ENCODE measurements at regions not wholly inside any gene's neighbourhood (a gene's known extent, or its start where the extent isn't known, plus 50 kb on each side); places are given as distances from the start of the nearest gene placed in this dataset.

GRCh38 chr1:98018074-98018473 lies 97.2 kb upstream of the DPYD start:
- DNase-seq: no peak

- DNase-seq: no peak
Observed at GRCh38 chr1:98017184-98017583, 96.3 kb upstream of the DPYD start.

DNA sequence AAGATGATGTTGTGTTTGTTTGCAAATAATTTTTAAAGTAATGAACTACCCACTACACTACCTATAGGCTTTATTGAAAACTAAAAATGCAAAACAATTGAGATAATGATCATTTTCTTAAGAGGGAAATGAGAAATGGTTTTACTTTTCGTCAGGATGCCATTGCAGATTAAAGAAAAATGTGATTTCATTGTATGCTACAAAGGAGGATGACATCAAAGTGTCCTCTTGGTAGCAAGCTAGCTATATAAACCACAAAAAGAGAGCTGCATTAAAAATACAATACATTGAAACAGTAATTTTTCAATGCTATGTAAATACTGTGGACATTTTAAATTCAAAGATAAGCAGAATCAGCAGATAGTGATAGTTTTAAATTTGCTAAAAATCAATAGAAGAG lies 87.5 kb upstream of the DPYD start:
- DNase-seq: no peak

- DNase-seq: no peak
Observed at GRCh38 chr1:98005326-98006010, 84.6 kb upstream of the DPYD start.

DNA sequence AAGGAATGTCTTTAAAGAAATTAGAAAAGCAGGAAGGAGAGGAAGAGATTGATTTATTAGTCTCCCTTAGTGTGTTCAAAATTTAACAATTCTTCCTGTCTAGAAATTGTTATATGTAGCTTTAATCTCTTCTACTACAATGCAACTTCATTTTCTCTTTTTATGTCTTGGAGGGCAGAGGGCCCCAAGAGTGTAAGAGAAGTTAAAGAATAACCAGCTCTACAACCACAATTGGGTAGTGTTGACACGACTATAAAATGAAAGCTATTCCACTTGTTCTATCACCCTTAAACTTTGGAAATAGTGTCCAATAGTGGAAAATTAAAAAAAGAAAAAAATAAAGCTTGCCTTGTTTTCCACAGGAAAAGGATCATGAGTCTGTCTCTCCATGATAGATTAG lies 82.6 kb upstream of the DPYD start:
- no peak for DNase-seq

DNA sequence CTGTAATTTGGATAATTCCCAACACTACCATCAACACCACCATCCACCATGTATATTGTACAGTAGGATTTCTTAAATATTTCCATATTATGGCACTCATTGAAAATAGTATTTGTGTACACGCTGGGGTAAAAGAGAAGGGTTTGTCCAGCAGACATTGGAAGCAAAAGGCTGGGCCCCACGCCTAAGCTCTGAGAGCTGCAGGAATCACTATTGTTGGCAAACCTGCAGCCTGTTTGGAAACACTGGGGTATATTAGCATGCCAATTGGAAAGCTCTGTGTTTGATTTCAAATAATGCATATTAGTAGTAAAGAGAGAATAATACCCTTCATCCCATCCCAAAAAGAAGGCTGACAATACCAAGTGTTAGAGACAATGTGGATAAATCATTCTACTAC lies 81.5 kb upstream of the DPYD start:
- no peak for DNase-seq

DNA sequence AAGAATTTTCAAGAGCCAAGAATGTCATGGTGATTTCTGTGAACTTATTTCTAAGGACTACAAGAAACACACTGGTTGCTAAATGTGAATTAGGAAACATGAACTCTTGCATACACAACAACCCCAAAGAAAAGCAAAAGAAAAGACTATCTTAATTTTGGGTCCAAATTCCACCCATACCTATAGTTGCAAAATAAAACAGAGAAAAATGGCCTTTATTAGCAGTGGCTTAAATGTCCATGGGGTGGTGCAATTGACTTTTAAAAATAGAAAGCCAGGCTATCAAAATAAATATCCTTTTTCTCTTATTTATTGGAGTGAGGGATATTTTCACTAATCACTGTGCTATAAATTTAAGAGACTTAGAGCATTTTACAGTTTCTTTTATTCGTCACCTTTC lies 80.9 kb upstream of the DPYD start:
- DNase-seq: no peak

- DNase-seq: no peak
Observed at GRCh38 chr1:97999320-97999719, 78.5 kb upstream of the DPYD start.

- no peak for DNase-seq
Observed at GRCh38 chr1:97996880-97997279, 76.0 kb upstream of the DPYD start.

DNA sequence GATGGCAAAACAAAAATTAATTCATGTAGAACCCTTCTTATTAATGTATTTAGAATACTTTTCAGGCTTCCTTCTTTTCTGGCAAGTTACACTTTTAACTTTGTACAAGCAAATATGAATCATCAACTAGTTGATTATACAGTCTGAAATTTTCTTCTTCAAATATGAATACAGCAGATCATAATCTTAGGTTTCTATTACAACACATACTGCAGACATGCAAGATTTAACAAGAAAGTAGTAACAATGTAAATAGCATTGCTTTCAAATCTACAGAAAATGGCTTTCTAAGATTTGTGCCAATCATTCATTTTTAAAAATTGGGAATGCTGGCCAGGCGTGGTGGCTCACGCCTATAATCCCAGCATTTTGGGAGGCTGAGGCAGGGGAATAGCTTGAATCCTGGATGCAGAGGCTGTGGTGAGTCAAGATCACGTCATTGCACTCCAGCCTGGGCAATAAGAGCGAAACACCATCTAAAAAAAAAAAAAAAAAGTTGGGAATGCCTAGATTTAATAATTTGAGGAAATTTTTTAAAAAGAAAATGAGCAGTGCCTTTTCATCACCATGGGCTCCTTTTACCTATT lies 68.4 kb upstream of the DPYD start:
- no peak for DNase-seq

DNA sequence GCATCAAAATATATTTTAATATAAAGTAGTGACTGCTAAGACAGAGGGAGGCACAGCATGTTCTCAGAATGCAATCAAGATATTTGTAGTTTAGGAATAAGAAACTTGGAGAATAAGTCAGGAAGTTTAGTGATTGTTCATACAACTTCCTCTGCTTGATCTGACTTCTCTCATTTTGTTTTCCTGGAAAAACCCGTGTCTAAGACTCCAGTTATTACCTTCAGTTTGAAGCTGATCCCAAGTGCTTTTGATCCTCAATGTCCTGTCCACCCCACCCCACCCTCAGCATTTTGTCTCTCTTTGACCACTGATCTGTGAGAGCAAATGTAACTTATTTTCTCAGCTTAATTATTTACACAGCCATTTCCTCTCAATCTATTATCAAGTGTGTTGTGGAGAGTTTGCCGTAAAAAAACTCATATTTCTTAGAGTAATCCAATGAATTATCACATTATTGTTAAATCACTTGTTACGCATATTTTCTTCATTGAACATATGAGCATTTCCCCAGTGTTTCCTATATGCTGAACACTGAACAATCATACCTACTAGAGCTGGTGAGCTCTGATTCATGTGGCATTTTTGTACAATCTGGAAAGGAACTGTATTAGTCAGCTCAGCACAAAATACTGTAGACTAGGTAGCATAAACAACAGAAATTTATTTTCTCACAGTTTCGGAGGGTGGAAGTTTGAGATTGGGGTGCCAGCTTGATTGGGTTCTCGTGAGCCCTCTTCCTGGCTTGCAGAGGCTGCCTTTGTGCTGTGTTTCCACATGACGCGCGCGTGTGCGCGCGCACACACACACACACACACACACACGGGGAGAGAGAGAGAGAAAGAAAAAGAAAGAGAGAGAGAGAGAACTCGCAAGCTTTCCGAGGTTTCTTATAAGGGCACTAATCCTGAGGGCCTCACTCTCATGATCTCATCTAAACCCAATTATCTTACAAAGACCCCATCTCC lies 65.5 kb upstream of the DPYD start:
- no peak for DNase-seq

GRCh38 chr1:97983126-97983525 lies 62.3 kb upstream of the DPYD start:
- DNase-seq: no peak

GRCh38 chr1:97980530-97980929 lies 59.7 kb upstream of the DPYD start:
- no peak for DNase-seq

GRCh38 chr1:97976801-97977200 lies 56.0 kb upstream of the DPYD start:
- DNase-seq: no peak

All from NCI-H774 (cell line).